OCI-LY1 (cell line): ENCODE measurements at regions not wholly inside any gene's neighbourhood (a gene's known extent, or its start where the extent isn't known, plus 50 kb on each side); places are given as distances from the start of the nearest gene placed in this dataset.

Experiments used
- H2AFZ ChIP-seq: fragments of 200-600 bp; sonication (generic), shearing (Covaris generic); 2 replicates; pipeline ENCODE4 v1.6.0; 2014; ENCODE audit warnings: antibody characterized with exemption, mild to moderate bottlenecking, low read length
- H3F3A ChIP-seq: fragments of 200-600 bp; sonication (generic), shearing (Covaris generic); 2 replicates; pipeline ENCODE4 v1.6.0; 2014; ENCODE audit warnings: mild to moderate bottlenecking, antibody characterized with exemption, low read length, moderate library complexity; ENCODE audit not compliant: insufficient read depth
- H3K27ac ChIP-seq: fragments of 200-600 bp; sonication (generic); 2 replicates; pipeline ENCODE4 v1.5.1; 2014; ENCODE audit warnings: low read length, mixed run types, mild to moderate bottlenecking, low read depth; ENCODE audit not compliant: poor library complexity, severe bottlenecking
- H3K27me3 ChIP-seq: fragments of 200-600 bp; sonication (generic); 2 replicates; pipeline ENCODE4 v1.6.0; 2014; ENCODE audit warnings: antibody characterized with exemption, mild to moderate bottlenecking, low read length, moderate library complexity; ENCODE audit not compliant: insufficient read depth
- H3K36me3 ChIP-seq: fragments of 200-600 bp; sonication (generic); 2 replicates; pipeline ENCODE4 v1.6.1; 2014; ENCODE audit warnings: mild to moderate bottlenecking, antibody characterized with exemption, low read length, moderate library complexity, mixed read lengths; ENCODE audit not compliant: insufficient read depth
- H3K4me1 ChIP-seq: fragments of 200-600 bp; sonication (generic); 2 replicates; pipeline ENCODE4 v1.5.1; 2014; ENCODE audit warnings: mild to moderate bottlenecking, low read length, moderate library complexity; ENCODE audit not compliant: insufficient read depth, severe bottlenecking
- H3K4me2 ChIP-seq: fragments of 200-600 bp; sonication (generic), shearing (Covaris generic); 2 replicates; pipeline ENCODE4 v1.6.1; 2014; ENCODE audit warnings: low read length
- H3K4me3 ChIP-seq: fragments of 200-600 bp; sonication (generic); 2 replicates; pipeline ENCODE4 v1.5.1; 2014; ENCODE audit warnings: low read length, low read depth, mild to moderate bottlenecking, mixed read lengths; ENCODE audit not compliant: poor library complexity, severe bottlenecking
- H3K79me2 ChIP-seq: fragments of 200-600 bp; shearing (Covaris generic); 2 replicates; pipeline ENCODE4 v1.6.1; 2016; ENCODE audit warnings: mixed run types, low read length, mixed read lengths; ENCODE audit not compliant: insufficient read depth
- H3K9ac ChIP-seq: fragments of 200-600 bp; sonication (generic), shearing (Covaris generic); 2 replicates; pipeline ENCODE4 v1.6.1; 2014; ENCODE audit warnings: mild to moderate bottlenecking, low read length, mixed read lengths
- H3K9me2 ChIP-seq: fragments of 200-600 bp; sonication (generic), shearing (Covaris generic); 2 replicates; pipeline ENCODE4 v1.6.1; 2014; ENCODE audit warnings: low read depth, mild to moderate bottlenecking, low read length, mixed read lengths
- H3K9me3 ChIP-seq: fragments of 200-600 bp; shearing (Covaris generic); 2 replicates; pipeline ENCODE4 v1.6.1; 2014; ENCODE audit warnings: low read length, mixed read lengths
- H4K20me1 ChIP-seq: fragments of 200-600 bp; sonication (generic), shearing (Covaris generic); 2 replicates; pipeline ENCODE4 v1.6.0; 2016; ENCODE audit warnings: mild to moderate bottlenecking, low read length; ENCODE audit not compliant: insufficient read depth
- CTCF ChIP-seq: fragments of 200-600 bp; sonication (generic), shearing (Covaris generic); IDR thresholded peaks from 2 replicates; pipeline ENCODE4 v1.5.1; 2017; ENCODE audit warnings: mild to moderate bottlenecking, antibody characterized with exemption, low read length, moderate library complexity, mixed read lengths
- EZH2 ChIP-seq: fragments of 200-600 bp; sonication (generic), shearing (Covaris generic); IDR thresholded peaks from 2 replicates; pipeline ENCODE4 v1.8.0; 2017; ENCODE audit warnings: borderline replicate concordance, mixed run types, mild to moderate bottlenecking, antibody characterized with exemption, low read length, moderate library complexity, mixed read lengths

- H3K4me1 ChIP-seq = no peaks in the 10 kb centered on the region
- H3K27me3 ChIP-seq = no peaks in the 10 kb centered on the region
- TF ChIP-seq EZH2 (no peak), CTCF (no peak)
- H3K27ac ChIP-seq = no peak overlapping the region
- no peaks in the 10 kb centered on the region for H3K9me2 ChIP-seq
- H3K36me3 ChIP-seq = no peaks in the 10 kb centered on the region
- H4K20me1 ChIP-seq = no peaks in the 10 kb centered on the region
- no peak overlapping the region for H3K4me3 ChIP-seq
- no peak overlapping the region for H2AFZ ChIP-seq
- no peaks in the 10 kb centered on the region for H3F3A ChIP-seq
- no peaks in the 10 kb centered on the region for H3K9me3 ChIP-seq
- no peak overlapping the region for H3K9ac ChIP-seq
- no peak overlapping the region for H3K4me2 ChIP-seq
- H3K79me2 ChIP-seq = no peaks in the 10 kb centered on the region
Measured at GRCh38 chr20:11301699-11302098, 616.0 kb upstream of the BTBD3 start.

- no peak overlapping the region for H3K4me2 ChIP-seq
Measured at GRCh38 chr20:11302436-11302835, 615.3 kb upstream of the BTBD3 start.

GRCh38 chr20:11304795-11305194 is 612.9 kb upstream of the BTBD3 start:
- no peaks in the 10 kb centered on the region for H3K4me1 ChIP-seq

More at GRCh38 chr20:11302436-11302835, 615.3 kb upstream of the BTBD3 start:
- TF ChIP-seq CTCF = no peak
- TF ChIP-seq EZH2 = no peak
- no peak overlapping the region for H2AFZ ChIP-seq
- no peaks in the 10 kb centered on the region for H3K4me1 ChIP-seq
- no peaks in the 10 kb centered on the region for H3F3A ChIP-seq
- H3K4me3 ChIP-seq = no peak overlapping the region
- no peaks in the 10 kb centered on the region for H3K9me3 ChIP-seq
- H3K79me2 ChIP-seq = no peaks in the 10 kb centered on the region
- no peak overlapping the region for H3K9ac ChIP-seq
- H3K36me3 ChIP-seq = no peaks in the 10 kb centered on the region
- H3K27me3 ChIP-seq = no peaks in the 10 kb centered on the region
- no peaks in the 10 kb centered on the region for H3K9me2 ChIP-seq
- H3K27ac ChIP-seq = no peak overlapping the region
- no peaks in the 10 kb centered on the region for H4K20me1 ChIP-seq

More at GRCh38 chr20:11304795-11305194, 612.9 kb upstream of the BTBD3 start:
- Histone ChIP-seq H3K9ac (no peak overlapping the region), H4K20me1 (no peaks in the 10 kb centered on the region), H3K4me2 (no peak overlapping the region), H3K79me2 (no peaks in the 10 kb centered on the region), H3K36me3 (no peaks in the 10 kb centered on the region), H3K27me3 (no peaks in the 10 kb centered on the region), H3K27ac (no peak overlapping the region), H3K4me3 (no peak overlapping the region), H2AFZ (no peak overlapping the region), H3K9me2 (no peaks in the 10 kb centered on the region), H3K9me3 (no peaks in the 10 kb centered on the region), H3F3A (no peaks in the 10 kb centered on the region)
- TF ChIP-seq EZH2 (no peak), CTCF (no peak)
